ENCODE measurements at regions not wholly inside any gene's neighbourhood (a gene's known extent, or its start where the extent isn't known, plus 50 kb on each side); places are given as distances from the start of the nearest gene placed in this dataset.

DNA sequence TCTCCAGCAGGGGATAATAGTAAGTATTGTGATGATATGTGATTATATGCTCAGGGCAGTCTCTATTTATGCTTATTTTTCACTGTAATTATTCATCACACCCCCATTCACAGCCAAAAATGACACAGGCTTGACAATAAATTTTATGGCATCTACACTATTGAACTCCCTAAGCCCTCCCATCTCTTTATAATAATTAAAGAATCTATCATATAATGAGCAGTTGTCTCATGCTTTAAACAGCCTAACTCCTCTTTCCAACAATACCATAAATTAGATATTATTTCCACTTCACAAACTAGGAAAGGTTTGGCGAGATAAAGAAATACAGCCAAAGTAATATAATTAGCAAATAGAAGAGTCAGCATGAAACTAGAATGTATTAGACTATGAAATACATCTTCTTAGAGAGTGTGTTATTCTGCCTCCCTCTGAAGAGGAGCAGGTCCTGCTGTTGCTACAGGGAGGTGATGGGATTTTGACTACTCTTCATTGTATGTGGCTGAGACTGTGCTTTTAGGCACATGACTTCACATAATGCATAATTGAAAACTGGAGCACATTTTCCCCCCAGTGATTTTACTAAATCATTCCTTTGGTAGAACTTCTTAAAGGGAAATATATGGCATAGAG lies 488.8 kb downstream of the HTR1A start:
- Histone ChIP-seq H3K27me3 (no peaks in the 10 kb centered on the region), H3K4me1 (replicated peaks in 1 of 2) (no peaks in the 10 kb centered on the region), H3K9me3 (replicated peaks in 1 of 3) (peaks cover 0 to 9% (median 0%) of the 10 kb centered on the region in 3 donors), H3K36me3 (replicated peaks in 1 of 2) (no peaks in the 10 kb centered on the region), H3K27ac (no peak overlapping the region), H3K4me3 (no peak overlapping the region)
- intact Hi-C loops (cut with DNase I): no loop called here
- WGBS, 4 donors: 47 to 56% (median 53%) methylated on average over 1 of the region's 1 CpG
- TF ChIP-seq CTCF (IDR thresholded peaks at IDR 0.05) (no peak), POLR2A (IDR thresholded peaks at IDR 0.05) (no peak)
- no peak for DNase-seq

GRCh38 chr5:63456279-63456678 lies 506.0 kb downstream of the HTR1A start:
- no peaks in the 10 kb centered on the region for H3K27me3 ChIP-seq
- no peak overlapping the region for H3K4me3 ChIP-seq
- 83 to 90% (median 86%) methylated on average over 1 of the region's 1 CpG for WGBS, 4 donors
- TF ChIP-seq POLR2A (IDR thresholded peaks at IDR 0.05) (no peak), CTCF (IDR thresholded peaks at IDR 0.05) (no peak)
- no peak overlapping the region for H3K27ac ChIP-seq
- intact Hi-C loops (cut with DNase I): no loop called here
- H3K9me3 ChIP-seq (replicated peaks in 1 of 3): no peaks in the 10 kb centered on the region
- no peak for DNase-seq
- H3K36me3 ChIP-seq (replicated peaks in 1 of 2): no peaks in the 10 kb centered on the region
- no peaks in the 10 kb centered on the region for H3K4me1 ChIP-seq (replicated peaks in 1 of 2)

- H3K4me1 ChIP-seq (replicated peaks in 1 of 2): no peaks in the 10 kb centered on the region
- no peaks in the 10 kb centered on the region for H3K36me3 ChIP-seq (replicated peaks in 1 of 2)
- H3K27me3 ChIP-seq: no peaks in the 10 kb centered on the region
- no peak for DNase-seq
- intact Hi-C loops (cut with DNase I): no loop called here
- WGBS, 4 donors: 40 to 53% (median 47%) methylated on average over 2 of the region's 2 CpGs
- no peak overlapping the region for H3K27ac ChIP-seq
- no peak for TF ChIP-seq POLR2A (IDR thresholded peaks at IDR 0.05)
- no peak for TF ChIP-seq CTCF (IDR thresholded peaks at IDR 0.05)
- no peak overlapping the region for H3K4me3 ChIP-seq
- H3K9me3 ChIP-seq (replicated peaks in 1 of 3): no peaks in the 10 kb centered on the region
Observed at GRCh38 chr5:63451188-63451587, 511.1 kb downstream of the HTR1A start.

- Histone ChIP-seq H3K27me3 (no peaks in the 10 kb centered on the region), H3K4me3 (no peak overlapping the region), H3K27ac (no peak overlapping the region), H3K9me3 (replicated peaks in 1 of 3) (no peaks in the 10 kb centered on the region), H3K36me3 (replicated peaks in 1 of 2) (no peaks in the 10 kb centered on the region), H3K4me1 (replicated peaks in 1 of 2) (no peaks in the 10 kb centered on the region)
- intact Hi-C loops (cut with DNase I): no loop called here
- no peak for DNase-seq
- 74 to 92% (median 78%) methylated on average over 3 of the region's 3 CpGs for WGBS, 4 donors
- TF ChIP-seq POLR2A (IDR thresholded peaks at IDR 0.05): no peak
Observed at GRCh38 chr5:63439537-63439936, 522.7 kb downstream of the HTR1A start.

GRCh38 chr5:63409737-63410136 lies 552.5 kb downstream of the HTR1A start:
- Histone ChIP-seq H3K4me1 (replicated peaks in 1 of 2) (no peaks in the 10 kb centered on the region), H3K27ac (no peak overlapping the region), H3K9me3 (replicated peaks in 1 of 3) (no peaks in the 10 kb centered on the region), H3K27me3 (no peaks in the 10 kb centered on the region), H3K4me3 (no peak overlapping the region), H3K36me3 (replicated peaks in 1 of 2) (no peaks in the 10 kb centered on the region)
- 54 to 65% (median 60%) methylated on average over 4 of the region's 4 CpGs for WGBS, 4 donors
- intact Hi-C loops (cut with DNase I): no loop called here
- no peak for DNase-seq
- TF ChIP-seq CTCF (IDR thresholded peaks at IDR 0.05) (no peak), POLR2A (IDR thresholded peaks at IDR 0.05) (no peak)
